ENCODE measurements at regions not wholly inside any gene's neighbourhood (a gene's known extent, or its start where the extent isn't known, plus 50 kb on each side); places are given as distances from the start of the nearest gene placed in this dataset.
"Not testable (repeated sequence)": the region's sequence is repeated elsewhere in the genome, so short reads cannot be mapped to it uniquely, and the experiment has no call there.

- no peaks in the 10 kb centered on the region for H3K27me3 Mint-ChIP-seq (ENCODE audit: low read depth)
- no peaks in the 10 kb centered on the region for H3K36me3 Mint-ChIP-seq (ENCODE audit: low read depth)
- TF ChIP-seq CTCF (conservative IDR thresholded peaks at IDR 0.05): no peak
- no peaks in the 10 kb centered on the region for H3K4me1 Mint-ChIP-seq
- H3K9me3 Mint-ChIP-seq: peaks cover 12% of the 10 kb centered on the region
- H3K27ac Mint-ChIP-seq (ENCODE audit: unreplicated experiment): no peak overlapping the region
- DNase-seq (ENCODE audit: low read depth, low spot score): no peak
- H3K4me3 Mint-ChIP-seq: no peak overlapping the region
Measured at GRCh38 chrX:66766318-66766717, 127.4 kb upstream of the EDA2R start.

- Mint-ChIP-seq H3K36me3 (ENCODE audit: low read depth) (no peaks in the 10 kb centered on the region), H3K27ac (ENCODE audit: unreplicated experiment) (no peak overlapping the region), H3K4me3 (no peak overlapping the region), H3K27me3 (ENCODE audit: low read depth) (no peaks in the 10 kb centered on the region), H3K4me1 (no peaks in the 10 kb centered on the region), H3K9me3 (peaks cover 3% of the 10 kb centered on the region)
- peak; percentile 45 for TF ChIP-seq CTCF (conservative IDR thresholded peaks at IDR 0.05)
- DNase-seq (ENCODE audit: low read depth, low spot score): no peak
Measured at GRCh38 chrX:66760651-66761050, 121.8 kb upstream of the EDA2R start.

- no peak overlapping the region for H3K4me3 Mint-ChIP-seq
- no peak overlapping the region for H3K27ac Mint-ChIP-seq (ENCODE audit: unreplicated experiment)
- no peaks in the 10 kb centered on the region for H3K36me3 Mint-ChIP-seq (ENCODE audit: low read depth)
- H3K4me1 Mint-ChIP-seq: no peaks in the 10 kb centered on the region
- no peak for DNase-seq (ENCODE audit: low read depth, low spot score)
- no peaks in the 10 kb centered on the region for H3K9me3 Mint-ChIP-seq
- TF ChIP-seq CTCF (conservative IDR thresholded peaks at IDR 0.05): no peak
- H3K27me3 Mint-ChIP-seq (ENCODE audit: low read depth): no peaks in the 10 kb centered on the region
Measured at GRCh38 chrX:66756717-66757116, 117.8 kb upstream of the EDA2R start.

- Mint-ChIP-seq H3K4me1 (no peaks in the 10 kb centered on the region), H3K9me3 (peaks cover 11% of the 10 kb centered on the region), H3K4me3 (no peak overlapping the region), H3K27me3 (ENCODE audit: low read depth) (no peaks in the 10 kb centered on the region), H3K27ac (ENCODE audit: unreplicated experiment) (no peak overlapping the region), H3K36me3 (ENCODE audit: low read depth) (no peaks in the 10 kb centered on the region)
- no peak for DNase-seq (ENCODE audit: low read depth, low spot score)
- TF ChIP-seq CTCF (conservative IDR thresholded peaks at IDR 0.05): no peak
Measured at GRCh38 chrX:66751136-66751782, 112.4 kb upstream of the EDA2R start.

- H3K36me3 Mint-ChIP-seq (ENCODE audit: low read depth); H3K4me1 Mint-ChIP-seq; H3K4me3 Mint-ChIP-seq; H3K27ac Mint-ChIP-seq (ENCODE audit: unreplicated experiment); DNase-seq (ENCODE audit: low read depth, low spot score); H3K27me3 Mint-ChIP-seq (ENCODE audit: low read depth): not testable (repeated sequence)
- peaks cover 21% of the 10 kb centered on the region for H3K9me3 Mint-ChIP-seq
Measured at GRCh38 chrX:66744519-66744918, 105.6 kb upstream of the EDA2R start.

GRCh38 chrX:66731398-66731797 is 92.5 kb upstream of the EDA2R start:
- peaks cover 6% of the 10 kb centered on the region for H3K27me3 Mint-ChIP-seq (ENCODE audit: low read depth)
- H3K9me3 Mint-ChIP-seq: no peaks in the 10 kb centered on the region
- no peak overlapping the region for H3K27ac Mint-ChIP-seq (ENCODE audit: unreplicated experiment)
- no peaks in the 10 kb centered on the region for H3K4me1 Mint-ChIP-seq
- no peaks in the 10 kb centered on the region for H3K36me3 Mint-ChIP-seq (ENCODE audit: low read depth)
- TF ChIP-seq CTCF (conservative IDR thresholded peaks at IDR 0.05): peak; percentile 56
- no peak overlapping the region for H3K4me3 Mint-ChIP-seq
- DNase-seq (ENCODE audit: low read depth, low spot score): no peak

Data from neural crest cell (in vitro differentiated cells).